ENCODE measurements at regions not wholly inside any gene's neighbourhood (a gene's known extent, or its start where the extent isn't known, plus 50 kb on each side); places are given as distances from the start of the nearest gene placed in this dataset.

DNA sequence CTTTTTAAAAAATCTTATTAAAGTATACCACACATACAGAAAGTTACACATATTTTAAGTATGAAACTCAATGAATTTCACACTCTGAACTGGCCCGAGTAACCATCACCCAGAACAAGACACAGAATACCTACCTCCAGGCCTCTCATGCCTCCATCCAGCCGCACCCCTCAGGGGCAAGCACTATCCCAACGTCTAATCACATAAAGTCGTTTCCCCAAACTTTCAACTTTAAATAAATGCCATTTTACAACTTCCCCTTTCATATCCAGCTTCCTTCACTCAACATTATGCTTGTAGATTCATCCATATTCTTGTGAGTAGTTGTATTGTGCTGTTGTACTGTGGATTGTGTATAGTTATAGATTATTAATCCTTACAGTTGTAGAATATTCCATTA lies 539.1 kb downstream of the CD83 start:
- TF ChIP-seq, protein P1, sequence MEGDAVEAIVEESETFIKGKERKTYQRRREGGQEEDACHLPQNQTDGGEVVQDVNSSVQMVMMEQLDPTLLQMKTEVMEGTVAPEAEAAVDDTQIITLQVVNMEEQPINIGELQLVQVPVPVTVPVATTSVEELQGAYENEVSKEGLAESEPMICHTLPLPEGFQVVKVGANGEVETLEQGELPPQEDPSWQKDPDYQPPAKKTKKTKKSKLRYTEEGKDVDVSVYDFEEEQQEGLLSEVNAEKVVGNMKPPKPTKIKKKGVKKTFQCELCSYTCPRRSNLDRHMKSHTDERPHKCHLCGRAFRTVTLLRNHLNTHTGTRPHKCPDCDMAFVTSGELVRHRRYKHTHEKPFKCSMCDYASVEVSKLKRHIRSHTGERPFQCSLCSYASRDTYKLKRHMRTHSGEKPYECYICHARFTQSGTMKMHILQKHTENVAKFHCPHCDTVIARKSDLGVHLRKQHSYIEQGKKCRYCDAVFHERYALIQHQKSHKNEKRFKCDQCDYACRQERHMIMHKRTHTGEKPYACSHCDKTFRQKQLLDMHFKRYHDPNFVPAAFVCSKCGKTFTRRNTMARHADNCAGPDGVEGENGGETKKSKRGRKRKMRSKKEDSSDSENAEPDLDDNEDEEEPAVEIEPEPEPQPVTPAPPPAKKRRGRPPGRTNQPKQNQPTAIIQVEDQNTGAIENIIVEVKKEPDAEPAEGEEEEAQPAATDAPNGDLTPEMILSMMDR (IDR thresholded peaks at IDR 0.05): no peak
- no peak for TF ChIP-seq POLR2AphosphoS5 (IDR thresholded peaks at IDR 0.05; ENCODE audit: low read depth, low read length)
